Gastrocnemius medialis (tissue), 4 donors: ENCODE measurements at regions not wholly inside any gene's neighbourhood (a gene's known extent, or its start where the extent isn't known, plus 50 kb on each side); places are given as distances from the start of the nearest gene placed in this dataset.

ENCODE experiments used
- POLR2A ChIP-seq, 2 donors: fragments of 450-650 bp; IDR thresholded peaks; one replicate each; pipeline ENCODE4 v1.6.1; 2017; ENCODE audit warnings: antibody characterized with exemption in 2 of 2, mild to moderate bottlenecking in 2 of 2, moderate library complexity in 2 of 2
- TF ChIP-seq, protein P1 (sequence below), 5 experiments: fragments of 450-650 bp in 3 of 5; fragments of 200-600 bp in 2 of 5; sonication (generic) in 2 of 5; IDR thresholded peaks in 4 of 5; conservative IDR thresholded peaks in 1 of 5; 1 replicate in 4 of 5; 2 replicates in 1 of 5; pipeline ENCODE4 v1.5.1; 2016 to 2019; ENCODE audit warnings: antibody characterized with exemption in 5 of 5, mild to moderate bottlenecking in 3 of 5, moderate library complexity in 3 of 5

- TF ChIP-seq, protein P1, sequence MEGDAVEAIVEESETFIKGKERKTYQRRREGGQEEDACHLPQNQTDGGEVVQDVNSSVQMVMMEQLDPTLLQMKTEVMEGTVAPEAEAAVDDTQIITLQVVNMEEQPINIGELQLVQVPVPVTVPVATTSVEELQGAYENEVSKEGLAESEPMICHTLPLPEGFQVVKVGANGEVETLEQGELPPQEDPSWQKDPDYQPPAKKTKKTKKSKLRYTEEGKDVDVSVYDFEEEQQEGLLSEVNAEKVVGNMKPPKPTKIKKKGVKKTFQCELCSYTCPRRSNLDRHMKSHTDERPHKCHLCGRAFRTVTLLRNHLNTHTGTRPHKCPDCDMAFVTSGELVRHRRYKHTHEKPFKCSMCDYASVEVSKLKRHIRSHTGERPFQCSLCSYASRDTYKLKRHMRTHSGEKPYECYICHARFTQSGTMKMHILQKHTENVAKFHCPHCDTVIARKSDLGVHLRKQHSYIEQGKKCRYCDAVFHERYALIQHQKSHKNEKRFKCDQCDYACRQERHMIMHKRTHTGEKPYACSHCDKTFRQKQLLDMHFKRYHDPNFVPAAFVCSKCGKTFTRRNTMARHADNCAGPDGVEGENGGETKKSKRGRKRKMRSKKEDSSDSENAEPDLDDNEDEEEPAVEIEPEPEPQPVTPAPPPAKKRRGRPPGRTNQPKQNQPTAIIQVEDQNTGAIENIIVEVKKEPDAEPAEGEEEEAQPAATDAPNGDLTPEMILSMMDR (IDR thresholded peaks at IDR 0.05 in 4 of 5, conservative IDR thresholded peaks at IDR 0.05 in 1 of 5): no peak
- TF ChIP-seq POLR2A (IDR thresholded peaks at IDR 0.05): no peak
Observed at GRCh38 chr9:16147726-16148125, 594.9 kb downstream of the CCDC171 start.
